GM19468 (cell line): ENCODE measurements at regions not wholly inside any gene's neighbourhood (a gene's known extent, or its start where the extent isn't known, plus 50 kb on each side); places are given as distances from the start of the nearest gene placed in this dataset.

Experiments
- ATAC-seq: cut with Tn5 transposase; IDR thresholded peaks from one replicate; pipeline ENCODE4 v1.9.1; 2021; ENCODE audit warnings: mild to moderate bottlenecking, moderate library complexity, moderate number of reproducible peaks; ENCODE audit not compliant: unreplicated experiment; ENCODE audit errors: extremely low read depth

DNA sequence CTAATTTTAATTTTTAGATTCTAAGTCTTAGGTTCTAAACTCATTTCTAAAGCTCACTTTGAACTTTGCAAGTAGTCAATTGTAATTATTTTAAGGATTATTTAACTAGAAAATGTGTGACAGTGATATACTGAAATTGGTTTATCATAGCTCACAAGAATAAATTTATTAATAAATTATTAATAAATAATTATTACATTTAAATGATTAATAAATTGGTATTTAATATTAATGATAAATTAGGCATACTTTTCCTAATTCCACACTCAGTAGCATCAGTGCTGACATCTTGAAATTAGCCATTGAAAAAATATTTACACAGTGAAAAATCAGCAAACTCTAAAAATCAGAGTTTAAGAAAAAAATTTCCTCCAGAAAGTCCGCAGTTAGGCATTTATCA, 433.7 kb downstream of the FIGN start:
- ATAC-seq: no peak

DNA sequence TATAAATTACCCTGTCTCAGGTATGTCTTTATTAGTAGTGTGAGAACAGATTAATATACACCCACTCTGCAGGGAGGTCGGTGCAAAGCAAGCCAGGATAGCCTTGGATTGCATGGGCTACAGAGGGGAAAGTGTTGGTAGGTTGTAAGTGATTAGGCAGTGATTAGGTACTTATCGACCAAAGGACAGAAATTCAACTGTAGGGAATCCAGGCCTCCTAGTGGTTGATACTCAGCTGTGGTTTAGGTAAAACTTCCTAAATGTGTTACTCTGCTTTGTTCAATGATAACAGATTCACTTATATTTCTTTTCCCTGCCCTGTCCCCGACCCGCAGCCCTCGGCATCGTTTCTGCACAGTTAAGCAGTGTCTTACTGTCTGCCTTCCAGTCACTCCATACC, 444.0 kb downstream of the FIGN start:
- no peak for ATAC-seq

DNA sequence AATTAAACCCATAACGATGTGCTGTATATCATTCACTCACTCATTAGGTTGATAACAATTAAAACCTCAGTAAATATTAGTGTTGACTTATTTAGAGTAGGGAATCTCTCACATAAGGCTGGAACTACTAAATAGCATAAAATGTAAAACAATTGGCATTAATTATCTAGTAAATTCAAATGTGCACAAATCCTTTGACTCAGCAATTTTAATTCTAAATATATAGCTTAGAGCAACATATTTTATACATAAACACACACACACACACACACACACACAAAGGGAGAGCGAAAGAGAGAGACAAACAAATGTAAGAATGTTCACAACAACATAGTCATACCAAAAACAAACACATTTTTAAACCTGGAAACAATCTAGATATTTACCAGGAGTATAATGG, 443.1 kb upstream of the KCNH7 start:
- no peak for ATAC-seq

DNA sequence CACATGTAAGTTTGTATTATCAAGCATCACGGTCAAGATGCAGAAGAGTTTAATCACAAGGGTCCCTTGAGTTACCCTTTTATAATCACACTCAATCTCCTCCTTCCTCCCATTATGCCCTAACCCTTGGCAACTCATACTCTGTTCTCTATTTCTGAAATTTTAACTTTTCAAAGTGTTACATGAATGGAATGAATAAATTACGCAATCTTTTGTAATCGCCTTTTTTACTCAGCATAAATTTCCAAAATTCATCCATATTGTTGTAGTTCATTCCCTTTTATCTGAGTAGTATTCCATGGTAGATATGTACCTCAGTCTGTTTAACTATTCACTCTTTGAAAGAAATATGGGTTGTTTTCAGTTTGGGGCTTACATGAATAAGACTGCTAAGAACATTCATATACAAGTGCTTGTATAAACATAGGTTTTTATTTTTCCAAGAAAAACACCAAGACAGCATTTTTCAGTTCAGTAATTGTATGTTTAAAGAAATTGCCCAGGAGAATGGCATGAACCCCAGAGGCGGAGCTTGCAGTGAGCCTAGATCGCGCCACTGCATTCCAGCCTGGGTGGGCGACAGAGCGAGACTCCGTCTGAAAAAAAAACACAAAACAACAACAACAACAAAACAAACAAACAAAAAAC, 430.9 kb upstream of the KCNH7 start:
- no peak for ATAC-seq

DNA sequence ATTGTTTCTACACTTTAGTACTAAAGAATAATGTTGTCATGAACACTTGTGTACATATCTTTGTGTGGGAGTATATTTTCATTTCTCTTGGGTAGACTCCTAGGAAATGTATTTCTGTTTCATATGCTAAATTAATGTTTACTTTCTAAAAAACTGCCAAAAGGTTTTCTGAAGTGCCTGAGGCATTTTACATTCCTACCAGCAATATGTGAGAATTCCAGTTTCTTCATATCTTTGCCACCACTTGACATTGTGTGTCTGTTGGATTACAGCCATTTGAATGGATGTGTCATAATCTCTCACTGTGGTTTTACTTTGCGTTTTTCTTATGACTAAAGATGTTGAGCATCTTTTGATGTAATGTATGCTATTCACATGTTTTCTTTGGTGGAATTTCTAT, 428.2 kb upstream of the KCNH7 start:
- no peak for ATAC-seq

DNA sequence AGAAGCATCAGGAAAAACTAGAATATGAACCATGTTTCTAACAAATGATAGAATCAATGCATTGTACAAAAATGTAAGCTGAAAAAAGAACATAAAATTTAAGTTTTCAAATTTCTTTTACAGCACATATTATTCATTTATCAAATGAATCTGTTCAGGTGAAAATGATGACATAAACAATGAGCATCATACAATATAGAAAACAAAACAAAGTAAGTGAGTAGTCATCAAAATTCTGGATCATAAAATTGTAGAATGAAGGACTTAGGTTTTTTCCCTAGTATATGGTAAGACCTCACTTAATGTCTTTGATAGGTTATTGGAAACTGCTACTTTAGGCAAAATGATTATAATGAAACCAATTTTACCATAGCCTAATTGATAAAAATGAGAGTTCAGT, 427.0 kb upstream of the KCNH7 start:
- ATAC-seq: no peak

DNA sequence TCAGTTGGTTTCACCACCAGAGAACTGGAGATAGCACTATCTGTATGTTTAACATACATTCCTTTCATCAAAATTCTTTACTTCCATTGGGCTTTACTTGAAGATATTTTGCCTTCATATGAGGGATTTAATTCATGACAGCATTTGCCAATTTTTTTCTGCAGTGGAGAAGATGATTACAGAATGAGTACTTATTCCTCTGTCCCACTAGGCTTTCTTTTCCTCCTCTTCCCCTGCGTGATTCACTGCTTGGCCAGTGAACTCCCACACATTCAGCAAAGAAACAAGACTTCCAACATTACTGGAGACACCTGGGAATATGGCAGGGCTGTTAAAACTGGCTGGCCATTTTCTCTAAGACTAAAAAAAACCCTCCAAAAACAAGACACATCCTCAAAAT, 425.8 kb upstream of the KCNH7 start:
- ATAC-seq: no peak

DNA sequence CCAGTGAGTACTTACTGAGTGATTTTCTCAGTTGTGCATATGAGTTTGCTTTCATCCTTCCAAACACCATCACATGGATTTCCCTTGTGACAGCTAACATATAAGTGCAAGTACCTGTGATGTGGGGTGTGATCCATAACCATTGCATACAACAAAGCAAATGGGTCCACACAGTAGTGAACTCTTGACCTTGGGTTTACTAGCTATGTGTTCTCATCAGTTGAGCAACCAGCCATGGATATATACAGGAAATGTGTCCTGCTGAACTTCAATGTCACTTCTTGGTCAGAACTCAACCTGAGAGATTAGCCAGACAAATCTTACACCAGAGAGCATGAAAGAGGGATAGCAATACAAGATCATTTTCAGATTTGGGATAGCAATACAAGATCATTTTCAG, 420.9 kb upstream of the KCNH7 start:
- no peak for ATAC-seq

DNA sequence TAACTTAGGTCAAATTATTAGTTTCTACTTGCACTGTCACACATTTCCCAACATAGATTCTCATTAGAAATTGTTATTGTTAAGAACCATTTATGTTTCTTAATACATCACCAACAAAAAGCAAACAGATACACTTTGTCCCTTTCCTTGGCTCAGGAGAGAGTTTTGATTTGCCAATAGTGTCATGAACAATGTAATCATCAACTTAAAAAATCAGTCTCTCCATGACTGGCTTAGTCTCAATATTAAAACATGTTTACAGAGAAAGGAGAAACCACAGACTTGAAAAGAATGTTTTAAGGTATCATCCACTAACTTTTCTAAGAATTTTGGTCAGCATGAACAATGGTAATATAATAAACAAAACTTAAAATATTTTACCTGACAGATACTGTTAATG, 416.5 kb upstream of the KCNH7 start:
- ATAC-seq: no peak

DNA sequence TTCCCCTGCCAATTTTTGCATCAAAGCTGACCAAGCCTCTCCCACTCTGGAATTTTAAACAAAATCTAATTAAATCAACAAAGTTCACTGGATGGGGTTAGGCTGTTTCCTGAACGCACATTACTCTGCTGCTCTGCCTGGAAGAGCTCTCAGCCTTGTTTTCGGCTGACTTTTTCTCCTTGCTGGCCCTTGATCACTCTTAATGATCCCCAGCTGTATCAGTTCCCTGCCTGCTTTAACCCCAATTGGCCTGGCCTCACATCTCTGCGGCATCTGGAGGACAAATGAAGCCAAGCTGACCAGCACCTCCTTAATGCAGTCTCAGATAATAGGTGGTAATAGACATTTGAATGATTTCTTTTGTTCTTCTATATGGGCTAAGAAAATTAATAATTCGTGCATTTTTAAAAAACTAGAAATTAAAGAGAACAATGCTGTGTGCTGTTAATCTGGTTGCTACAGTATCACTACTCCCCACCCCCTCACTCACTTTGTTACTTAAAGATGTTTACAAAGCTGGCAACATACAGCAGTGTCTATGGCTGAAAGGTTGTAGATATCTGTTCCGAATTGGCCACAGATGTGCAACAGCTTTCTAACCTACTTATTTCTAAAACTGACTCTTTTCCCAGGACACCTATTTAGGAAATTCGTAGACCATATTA, 415.2 kb upstream of the KCNH7 start:
- no peak for ATAC-seq

DNA sequence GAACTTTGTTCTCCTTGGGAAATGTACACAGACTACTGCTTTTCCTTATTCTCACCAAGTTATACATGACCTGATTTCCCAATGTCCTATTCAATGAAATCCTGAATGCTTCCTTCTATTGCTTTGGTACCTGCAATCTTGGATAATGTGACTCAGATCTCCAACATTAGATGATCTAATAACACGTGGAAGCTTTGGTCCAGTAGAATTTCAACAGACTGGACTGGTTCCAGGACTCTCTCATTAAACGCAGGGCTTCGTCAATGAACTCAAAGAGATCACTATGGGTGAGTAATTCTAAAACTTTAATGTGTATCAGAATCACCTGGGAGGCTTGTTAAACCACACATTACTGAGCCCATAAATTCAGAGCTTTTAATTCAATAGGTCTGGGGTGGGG, 413.6 kb upstream of the KCNH7 start:
- ATAC-seq: no peak

DNA sequence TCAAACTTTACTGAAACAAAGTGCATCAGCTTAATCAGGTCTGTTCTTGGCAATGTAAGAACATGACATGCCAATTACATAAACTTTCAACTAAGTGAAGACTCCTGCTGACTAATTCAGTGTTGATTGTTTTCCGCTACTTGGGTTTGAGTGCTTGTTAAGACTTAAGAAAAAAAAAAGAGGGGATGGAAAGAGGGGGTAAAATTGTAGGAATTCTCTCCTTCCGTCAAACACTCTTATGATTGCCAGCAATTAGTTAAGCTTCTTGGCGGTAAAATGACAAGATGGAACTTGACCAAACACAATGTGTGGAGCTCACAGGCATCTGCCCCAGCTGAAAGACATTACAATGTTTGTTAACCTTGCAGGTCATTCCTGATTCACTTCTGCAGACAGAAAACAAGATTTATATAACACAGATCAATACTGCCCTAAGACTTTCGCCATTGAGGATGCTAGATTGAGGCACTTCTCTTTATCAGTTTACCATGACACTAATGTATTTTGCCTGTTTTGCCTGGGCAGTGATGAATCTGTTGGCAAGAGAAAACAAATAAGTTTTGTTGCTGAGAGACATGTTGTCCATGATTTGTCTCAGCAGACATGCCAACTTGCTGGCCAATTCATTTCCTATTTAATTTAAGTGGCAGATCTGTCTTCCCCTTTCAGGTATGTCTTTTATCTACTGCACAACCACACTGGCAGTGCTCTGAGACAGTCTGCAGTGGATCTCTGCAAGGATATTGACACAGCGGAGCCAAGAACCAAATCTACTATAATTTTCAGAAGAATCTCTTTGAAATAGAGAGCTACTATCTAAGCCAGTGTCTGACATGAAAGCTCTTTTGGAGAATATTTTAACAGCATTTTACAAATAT, 410.0 kb upstream of the KCNH7 start:
- ATAC-seq: no peak

DNA sequence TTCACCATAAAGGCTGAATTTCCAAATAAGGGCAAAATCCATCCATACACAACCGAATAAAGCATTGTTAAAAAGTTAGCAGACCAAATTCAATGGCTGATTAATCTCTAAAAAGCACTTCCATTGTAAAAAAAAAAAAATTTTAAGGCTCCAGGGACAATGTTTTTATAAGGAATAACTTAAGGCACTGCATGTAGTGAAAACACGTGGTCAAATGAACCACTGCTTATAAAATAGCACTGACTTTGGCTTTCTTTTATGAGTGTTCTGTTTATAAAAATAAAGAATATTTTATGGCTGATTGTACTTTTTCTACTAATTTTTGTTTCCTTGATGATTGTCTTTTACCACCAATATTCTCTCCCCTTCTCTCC, 409.3 kb upstream of the KCNH7 start:
- ATAC-seq: no peak

DNA sequence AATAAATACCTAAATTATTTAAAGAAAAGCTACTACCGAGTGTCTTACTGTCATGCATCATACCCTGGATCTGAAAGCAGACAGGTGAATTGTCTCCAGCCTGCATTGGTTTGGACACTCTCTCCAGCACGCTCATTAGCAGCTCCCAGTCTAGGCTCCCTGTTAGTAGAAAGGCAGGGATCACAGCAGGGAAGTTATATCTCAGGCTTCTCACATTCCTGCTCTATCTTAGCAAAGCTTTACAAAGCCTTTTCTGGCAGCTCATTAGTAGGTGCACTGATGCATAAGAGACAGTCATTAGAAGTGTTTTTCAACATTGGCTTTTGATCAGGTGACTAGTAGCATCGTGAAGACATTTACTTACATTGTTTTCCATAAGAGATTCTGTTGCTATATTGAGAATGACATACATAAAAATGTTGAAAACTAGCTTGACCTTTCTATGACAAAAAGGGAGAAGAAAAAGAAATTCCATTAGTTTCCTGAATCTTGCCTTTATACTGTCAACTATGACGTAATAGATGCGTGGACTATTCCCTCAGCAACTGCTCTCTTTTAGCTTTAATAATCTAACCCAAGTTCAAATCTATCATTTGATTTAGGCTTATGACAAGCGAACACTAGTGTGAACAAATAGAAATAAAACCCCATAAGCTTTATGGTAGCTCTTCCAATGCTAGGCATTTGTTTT, 408.7 kb upstream of the KCNH7 start:
- ATAC-seq: no peak

DNA sequence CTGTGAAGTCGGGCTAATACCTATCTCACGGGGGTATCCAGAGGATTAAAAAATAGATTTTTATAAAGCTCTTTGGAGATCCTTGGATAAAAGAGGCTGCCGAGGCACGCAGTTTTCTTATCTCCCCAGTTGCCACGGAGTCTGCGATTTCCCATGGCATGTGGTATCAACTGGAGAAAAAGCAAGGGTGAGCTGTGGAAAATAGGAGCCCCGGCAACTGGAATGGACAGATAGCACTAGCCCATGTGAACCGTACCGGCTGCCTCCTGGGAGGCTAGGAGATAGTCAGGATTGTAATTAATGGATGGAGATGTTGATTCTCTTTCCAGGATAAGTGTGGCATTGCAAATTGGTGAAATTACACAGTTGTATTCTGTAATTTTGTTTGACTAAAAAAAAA, 407.6 kb upstream of the KCNH7 start:
- ATAC-seq: no peak

DNA sequence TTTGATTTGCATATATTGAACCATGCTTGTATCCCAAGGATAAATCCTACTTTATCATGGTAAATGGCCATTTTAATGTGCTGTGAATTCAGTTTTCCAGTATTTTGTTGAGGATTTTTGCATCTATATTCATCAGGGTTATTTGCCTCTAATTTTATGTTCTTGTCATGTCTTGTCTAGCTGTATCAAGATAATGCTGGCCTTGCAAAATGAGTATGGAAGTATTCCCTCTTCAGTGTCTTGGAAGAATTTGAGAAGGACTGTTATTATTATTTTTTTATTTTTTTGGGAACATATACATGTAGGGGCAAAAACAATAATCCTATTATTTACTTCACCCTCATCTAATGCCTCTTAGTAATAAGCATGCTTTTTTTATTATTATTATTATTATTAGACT, 398.0 kb upstream of the KCNH7 start:
- ATAC-seq: no peak

DNA sequence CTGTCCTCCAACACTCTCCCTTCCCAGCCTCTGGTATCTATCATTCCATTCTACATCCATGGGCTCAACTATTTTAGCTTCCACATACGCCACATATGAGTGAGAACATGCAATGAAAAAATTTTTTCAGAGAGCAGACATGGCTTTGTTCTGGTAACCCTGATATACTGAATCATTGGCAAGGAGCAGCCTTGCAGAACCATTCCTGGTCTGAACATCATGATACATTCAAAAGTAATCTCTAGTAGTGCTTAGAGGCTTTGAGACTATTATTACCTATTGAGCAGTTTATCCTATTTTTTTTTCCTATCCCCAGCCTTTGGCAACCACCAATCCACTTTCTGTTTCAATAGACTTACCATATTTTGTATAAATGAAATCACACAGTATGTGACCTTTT, 393.1 kb upstream of the KCNH7 start:
- no peak for ATAC-seq

DNA sequence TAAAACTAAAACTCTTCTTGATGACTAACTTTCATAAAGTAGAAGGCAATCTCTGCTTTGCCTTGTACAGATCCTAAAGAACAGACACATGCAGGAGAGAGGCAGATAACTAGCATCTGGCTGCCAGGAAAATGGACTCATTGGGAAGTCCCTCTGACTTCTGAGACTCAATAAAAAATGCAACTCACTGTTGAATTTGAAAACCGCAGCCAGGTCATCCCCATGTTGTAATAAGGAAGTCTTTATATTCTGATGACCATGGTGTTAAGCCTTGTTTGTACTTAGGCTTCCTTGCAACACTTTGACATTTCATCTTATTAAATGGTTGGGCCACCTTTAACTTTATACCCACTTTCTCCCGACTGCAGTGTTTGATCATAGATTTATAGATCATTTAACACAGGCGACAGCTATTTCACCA, 375.1 kb upstream of the KCNH7 start:
- no peak for ATAC-seq

DNA sequence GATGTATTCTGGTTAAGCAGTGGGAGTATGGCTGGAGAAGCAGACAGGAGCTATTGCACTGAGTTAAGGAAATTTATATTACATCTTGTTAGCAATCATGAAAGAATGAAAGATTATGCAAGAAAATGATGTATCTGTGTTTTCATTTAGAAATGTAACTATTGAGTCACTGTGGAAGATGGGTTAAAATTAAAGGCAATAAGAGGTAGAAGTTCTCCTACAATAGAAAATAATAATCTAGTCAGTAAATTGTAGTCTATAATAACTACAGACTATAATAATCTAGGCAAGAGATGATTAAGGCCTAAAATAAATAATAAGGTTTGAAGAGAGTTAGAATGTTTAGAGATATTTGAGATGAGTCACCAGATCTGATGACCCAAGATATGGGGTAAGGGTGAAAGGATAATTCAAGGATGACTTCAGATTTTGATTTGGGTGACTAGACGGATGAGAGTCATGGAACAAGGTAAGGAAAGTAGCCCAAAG, 371.9 kb upstream of the KCNH7 start:
- ATAC-seq: no peak

DNA sequence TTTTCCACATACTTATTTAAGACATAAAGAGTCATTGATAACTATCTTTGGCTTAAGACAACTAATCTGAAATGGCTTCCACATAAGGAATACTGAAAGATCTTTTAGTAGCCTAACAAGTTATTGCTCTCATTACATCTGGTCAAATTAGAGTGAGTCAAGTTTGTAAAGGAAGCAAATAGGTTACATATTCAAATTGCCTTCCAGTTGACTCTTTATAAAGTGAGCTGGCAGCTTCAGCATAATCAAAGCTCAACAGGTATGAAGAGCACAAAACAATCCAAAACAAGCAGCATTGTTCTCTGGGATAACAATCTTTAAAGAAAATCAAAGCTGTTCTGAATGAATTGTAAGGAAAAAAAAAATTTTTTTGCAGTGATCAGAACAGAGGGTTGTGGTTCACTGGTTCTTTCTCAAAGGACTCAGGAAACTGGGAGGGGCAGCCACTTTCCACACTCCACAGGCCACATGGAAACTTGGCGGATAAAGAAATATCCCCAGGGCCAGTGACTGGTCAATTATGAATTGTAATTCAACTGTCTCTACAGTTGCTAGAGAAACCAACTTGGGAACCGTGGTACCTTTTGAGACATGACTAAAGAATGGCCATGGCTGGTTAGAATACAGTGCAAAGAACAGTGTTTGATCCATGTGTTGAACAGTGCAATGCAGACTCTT, 369.3 kb upstream of the KCNH7 start:
- ATAC-seq: no peak
